Right atrium auricular region (tissue), 2 donors: ENCODE measurements at regions not wholly inside any gene's neighbourhood (a gene's known extent, or its start where the extent isn't known, plus 50 kb on each side); places are given as distances from the start of the nearest gene placed in this dataset.

Source experiments
- DNase-seq: peaks from one replicate; pipeline ENCODE4 v3.0.0-alpha.2; 2019; ENCODE audit warnings: low spot score
- H3K27ac ChIP-seq, 2 donors: fragments of 200-600 bp; sonication (generic); 1 replicate in 1 of 2; 2 replicates in 1 of 2; pipeline ENCODE4 v1.5.1; 2016 to 2019
- H3K27me3 ChIP-seq, 2 donors: fragments of 200-600 bp; sonication (generic); one replicate each; pipeline versions ENCODE4 v1.5.1 to v1.6.0; 2017 to 2019
- H3K36me3 ChIP-seq: fragments of 200-600 bp; sonication (generic); one replicate; pipeline ENCODE4 v1.5.1; 2016
- H3K4me1 ChIP-seq, 2 donors: fragments of 200-600 bp; sonication (generic); one replicate each; pipeline versions ENCODE4 v1.5.1 to v1.6.0; 2017 to 2019
- H3K4me3 ChIP-seq, 2 donors: fragments of 200-600 bp; sonication (generic); 1 replicate in 1 of 2; 2 replicates in 1 of 2; pipeline ENCODE4 v1.5.1; 2017 to 2019; ENCODE audit warnings: mild to moderate bottlenecking in 1 of 2, moderate library complexity in 1 of 2
- H3K9me3 ChIP-seq, 2 donors: fragments of 200-600 bp; sonication (generic); one replicate each; pipeline ENCODE4 v1.5.1; 2019
- CTCF ChIP-seq, 2 donors: fragments of 200-600 bp; sonication (generic); IDR thresholded peaks; one replicate each; pipeline ENCODE4 v1.5.1; 2019; ENCODE audit warnings: antibody characterized with exemption in 2 of 2

- Histone ChIP-seq H3K27me3 (no peaks in the 10 kb centered on the region), H3K27ac (no peak overlapping the region), H3K36me3 (no peaks in the 10 kb centered on the region), H3K4me1 (no peaks in the 10 kb centered on the region), H3K4me3 (no peak overlapping the region), H3K9me3 (peaks cover 0 to 3% of the 10 kb centered on the region in 2 donors)
- no peak for DNase-seq
- TF ChIP-seq CTCF (IDR thresholded peaks at IDR 0.05), result no peak
Observed at GRCh38 chr4:12932203-12932788, 551.8 kb downstream of the RAB28 start.

- Histone ChIP-seq H3K9me3 (peaks cover 0 to 3% of the 10 kb centered on the region in 2 donors), H3K27me3 (no peaks in the 10 kb centered on the region), H3K4me3 (no peak overlapping the region), H3K27ac (no peak overlapping the region), H3K4me1 (no peaks in the 10 kb centered on the region), H3K36me3 (no peaks in the 10 kb centered on the region)
- no peak for DNase-seq
- TF ChIP-seq CTCF (IDR thresholded peaks at IDR 0.05), result no peak
Observed at GRCh38 chr4:12929784-12930183, 554.4 kb downstream of the RAB28 start.

- no peak for DNase-seq
- H3K36me3 ChIP-seq, result no peaks in the 10 kb centered on the region
- no peak overlapping the region for H3K4me3 ChIP-seq
- H3K9me3 ChIP-seq, result peaks cover 0 to 3% of the 10 kb centered on the region in 2 donors
- H3K4me1 ChIP-seq, result no peaks in the 10 kb centered on the region
- no peak overlapping the region for H3K27ac ChIP-seq
- no peak for TF ChIP-seq CTCF (IDR thresholded peaks at IDR 0.05)
- H3K27me3 ChIP-seq, result no peaks in the 10 kb centered on the region
Observed at GRCh38 chr4:12928751-12929150, 555.4 kb downstream of the RAB28 start.

GRCh38 chr4:12926189-12927066 lies 557.7 kb downstream of the RAB28 start:
- no peak overlapping the region for H3K27ac ChIP-seq
- no peak for DNase-seq
- H3K36me3 ChIP-seq, result no peaks in the 10 kb centered on the region
- TF ChIP-seq CTCF (IDR thresholded peaks at IDR 0.05), result no peak
- no peaks in the 10 kb centered on the region for H3K27me3 ChIP-seq
- H3K4me3 ChIP-seq, result no peak overlapping the region
- peaks cover 0 to 3% of the 10 kb centered on the region in 2 donors for H3K9me3 ChIP-seq
- no peaks in the 10 kb centered on the region for H3K4me1 ChIP-seq

- Histone ChIP-seq H3K36me3 (no peaks in the 10 kb centered on the region), H3K27ac (no peak overlapping the region), H3K27me3 (no peaks in the 10 kb centered on the region), H3K4me3 (no peak overlapping the region), H3K4me1 (no peaks in the 10 kb centered on the region), H3K9me3 (peaks cover 0 to 2% of the 10 kb centered on the region in 2 donors)
- TF ChIP-seq CTCF (IDR thresholded peaks at IDR 0.05), result no peak
- DNase-seq, result no peak
Observed at GRCh38 chr4:12924728-12925320, 559.3 kb downstream of the RAB28 start.
